BLaER1 treated with 17β-estradiol and CSF1 and Interleukin-3, amounts not matched to agents 10 nM and 100 nM (cell line): ENCODE measurements at regions not wholly inside any gene's neighbourhood (a gene's known extent, or its start where the extent isn't known, plus 50 kb on each side); places are given as distances from the start of the nearest gene placed in this dataset.

Experiments
- H3K27ac ChIP-seq, 11 experiments: shearing (Covaris generic); formaldehyde crosslinking; 2 replicates each; pipeline ENCODE4 v1.8.1; 2022
- H3K27me3 ChIP-seq, 11 experiments: shearing (Covaris generic); formaldehyde crosslinking; 2 replicates each; pipeline ENCODE4 v1.8.1; 2022
- H3K36me3 ChIP-seq, 11 experiments: shearing (Covaris generic); formaldehyde crosslinking; 2 replicates each; pipeline ENCODE4 v1.8.1; 2022
- H3K4me1 ChIP-seq, 10 experiments: shearing (Covaris generic); formaldehyde crosslinking; 2 replicates each; pipeline ENCODE4 v1.8.1; 2022
- H3K4me2 ChIP-seq, 11 experiments: shearing (Covaris generic); formaldehyde crosslinking; 2 replicates each; pipeline ENCODE4 v1.8.1; 2022
- H3K4me3 ChIP-seq, 10 experiments: shearing (Covaris generic); formaldehyde crosslinking; 2 replicates each; pipeline ENCODE4 v1.8.1; 2022
- H3K9ac ChIP-seq, 11 experiments: shearing (Covaris generic); formaldehyde crosslinking; 2 replicates each; pipeline ENCODE4 v1.8.1; 2022
- H3K9me3 ChIP-seq, 11 experiments: shearing (Covaris generic); formaldehyde crosslinking; replicated peaks in 1 of 11; 2 replicates each; pipeline ENCODE4 v1.8.1; 2022
- H4K20me1 ChIP-seq, 11 experiments: shearing (Covaris generic); formaldehyde crosslinking; 2 replicates each; pipeline ENCODE4 v1.8.1; 2022
- Cebpa-rat ChIP-seq, 11 experiments: shearing (Covaris generic); IDR thresholded peaks; 2 replicates each; pipeline ENCODE4 v1.8.1; 2022

DNA sequence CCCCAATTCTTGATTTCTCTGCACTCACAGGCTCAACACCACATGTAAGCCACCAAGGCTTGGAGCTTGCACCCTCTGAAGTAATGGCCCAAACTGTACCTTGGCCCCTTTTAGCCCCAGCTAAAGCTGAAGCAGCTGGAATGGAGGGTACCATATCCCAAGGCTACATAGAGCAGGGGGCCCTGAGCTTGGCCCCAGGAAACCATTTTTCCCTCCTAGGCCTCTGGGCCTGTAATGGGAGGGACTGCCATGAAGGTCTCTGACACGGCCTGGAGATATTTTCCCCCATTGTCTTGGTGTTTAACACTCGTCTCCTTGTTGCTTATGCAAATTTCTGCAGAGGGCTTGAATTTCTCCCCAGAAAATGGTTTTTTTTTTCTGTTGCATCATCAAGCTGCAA lies 69.7 kb downstream of the SKA1 start:
- no peak for TF ChIP-seq Cebpa-rat (IDR thresholded peaks at IDR 0.05)
- Histone ChIP-seq H4K20me1 (no peaks in the 10 kb centered on the region), H3K9me3 (peaks cover 30 to 38% (median 34%) of the 10 kb centered on the region in 11 experiments), H3K4me3 (no peak overlapping the region), H3K4me2 (no peak overlapping the region), H3K9ac (no peak overlapping the region), H3K36me3 (peaks cover 0 to 7% (median 0%) of the 10 kb centered on the region in 11 experiments; a peak in 3 of 22 replicates), H3K27ac (no peak overlapping the region), H3K27me3 (no peaks in the 10 kb centered on the region), H3K4me1 (no peaks in the 10 kb centered on the region)

DNA sequence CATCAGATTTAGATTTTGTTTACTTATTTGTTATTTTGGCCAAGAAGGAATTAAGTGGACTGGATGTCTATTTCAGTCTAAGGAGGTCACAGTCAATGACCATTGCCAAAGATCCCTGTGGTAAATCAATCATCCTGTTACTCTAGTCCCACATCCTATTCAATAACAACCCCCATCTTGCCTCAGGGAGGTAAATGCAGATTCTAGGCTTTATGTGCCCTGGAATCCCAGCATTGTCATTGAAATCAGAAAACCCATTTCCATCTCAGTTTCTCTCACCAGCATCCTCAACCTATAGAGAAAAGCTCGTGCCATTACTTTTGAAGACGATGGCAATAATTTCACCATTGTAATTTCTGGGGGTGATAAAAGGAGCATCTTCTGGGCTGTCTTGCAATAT lies 71.8 kb downstream of the SKA1 start:
- no peak overlapping the region for H3K9ac ChIP-seq
- peaks cover 30 to 38% (median 34%) of the 10 kb centered on the region in 11 experiments for H3K9me3 ChIP-seq
- peaks cover 0 to 7% (median 0%) of the 10 kb centered on the region in 11 experiments; a peak in 3 of 22 replicates for H3K36me3 ChIP-seq
- TF ChIP-seq Cebpa-rat (IDR thresholded peaks at IDR 0.05): no peak
- no peaks in the 10 kb centered on the region for H3K4me1 ChIP-seq
- H4K20me1 ChIP-seq: no peaks in the 10 kb centered on the region
- H3K27me3 ChIP-seq: no peaks in the 10 kb centered on the region
- H3K4me2 ChIP-seq: no peak overlapping the region
- no peak overlapping the region for H3K4me3 ChIP-seq
- no peak overlapping the region for H3K27ac ChIP-seq

- Histone ChIP-seq H3K9ac (no peak overlapping the region), H3K36me3 (peaks cover 0 to 7% (median 0%) of the 10 kb centered on the region in 11 experiments; a peak in 3 of 22 replicates), H3K27ac (no peak overlapping the region), H4K20me1 (no peaks in the 10 kb centered on the region), H3K4me2 (no peak overlapping the region), H3K4me1 (no peaks in the 10 kb centered on the region), H3K4me3 (no peak overlapping the region), H3K27me3 (no peaks in the 10 kb centered on the region), H3K9me3 (peaks cover 30 to 38% (median 34%) of the 10 kb centered on the region in 11 experiments)
- no peak for TF ChIP-seq Cebpa-rat (IDR thresholded peaks at IDR 0.05)
Measured at GRCh38 chr18:50447102-50447741, 72.4 kb downstream of the SKA1 start.

DNA sequence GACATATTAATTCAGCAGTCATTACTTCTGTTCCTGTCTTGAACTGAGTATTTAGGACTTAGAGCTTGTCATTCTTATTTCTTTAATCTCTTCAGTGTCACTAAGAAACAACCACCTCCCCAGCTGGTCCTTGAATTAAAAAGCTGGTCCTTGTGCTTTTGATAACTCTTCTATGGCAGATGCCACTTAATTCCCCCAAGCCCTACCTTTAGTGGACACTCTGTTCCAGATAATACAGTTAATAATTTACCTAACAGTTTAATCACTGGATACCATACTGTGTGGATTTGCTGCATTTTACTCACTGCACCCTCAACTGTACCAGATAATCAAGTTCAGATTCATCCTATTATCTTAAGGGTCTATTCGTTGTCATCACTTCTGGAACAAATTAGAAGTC lies 73.1 kb downstream of the SKA1 start:
- no peaks in the 10 kb centered on the region for H3K4me1 ChIP-seq
- H3K27me3 ChIP-seq: no peaks in the 10 kb centered on the region
- H3K36me3 ChIP-seq: peaks cover 0 to 7% (median 0%) of the 10 kb centered on the region in 11 experiments; a peak in 3 of 22 replicates
- no peak for TF ChIP-seq Cebpa-rat (IDR thresholded peaks at IDR 0.05)
- no peak overlapping the region for H3K4me3 ChIP-seq
- peaks cover 28 to 35% (median 33%) of the 10 kb centered on the region in 11 experiments for H3K9me3 ChIP-seq
- H4K20me1 ChIP-seq: no peaks in the 10 kb centered on the region
- H3K4me2 ChIP-seq: no peak overlapping the region
- no peak overlapping the region for H3K9ac ChIP-seq
- no peak overlapping the region for H3K27ac ChIP-seq

DNA sequence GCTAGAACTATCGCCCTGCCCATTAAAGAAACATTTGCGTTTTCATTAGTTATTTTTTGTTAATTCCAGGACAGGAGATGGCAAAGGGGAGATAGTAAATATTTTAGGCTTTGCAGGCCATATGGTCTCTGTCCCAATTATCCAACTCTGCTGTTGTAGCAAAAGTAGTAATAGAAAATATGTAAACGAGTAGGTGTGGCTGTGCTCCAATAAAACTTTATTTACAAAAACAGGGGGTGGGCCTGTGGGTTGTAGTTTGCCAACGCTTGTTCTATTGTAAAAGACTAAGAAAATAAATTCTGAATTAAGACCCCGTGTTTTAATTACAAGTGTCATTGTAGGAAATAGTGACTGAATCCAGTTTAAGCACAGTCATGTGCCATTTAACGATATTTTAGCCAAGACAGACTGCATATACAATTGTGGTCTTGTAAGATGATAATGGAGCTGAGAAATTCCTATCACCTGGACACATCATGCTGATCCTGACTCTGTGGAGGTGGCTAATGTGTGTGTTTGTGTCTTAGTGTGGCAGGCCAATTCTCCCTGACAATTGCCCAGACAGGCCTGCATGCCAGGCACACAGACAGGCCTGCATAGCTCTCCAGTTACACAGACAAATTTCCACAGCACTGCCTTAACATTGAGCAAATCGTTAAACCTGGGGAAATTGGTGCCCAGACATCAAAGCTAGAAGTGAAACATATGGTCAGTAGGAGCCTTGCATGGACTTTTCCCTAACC lies 76.4 kb downstream of the SKA1 start:
- H3K4me1 ChIP-seq: peaks cover 0 to 8% (median 0%) of the 10 kb centered on the region in 10 experiments; a peak in 1 of 20 replicates
- peaks cover 0 to 4% (median under 1%) of the 10 kb centered on the region in 11 experiments; a peak in 5 of 22 replicates for H3K9me3 ChIP-seq
- H3K4me3 ChIP-seq: no peak overlapping the region
- no peaks in the 10 kb centered on the region for H4K20me1 ChIP-seq
- H3K27me3 ChIP-seq: no peaks in the 10 kb centered on the region
- no peak overlapping the region for H3K27ac ChIP-seq
- H3K9ac ChIP-seq: no peak overlapping the region
- TF ChIP-seq Cebpa-rat (IDR thresholded peaks at IDR 0.05): no peak
- no peak overlapping the region for H3K4me2 ChIP-seq
- H3K36me3 ChIP-seq: no peaks in the 10 kb centered on the region

GRCh38 chr18:50453014-50453680 lies 78.3 kb downstream of the SKA1 start:
- H3K36me3 ChIP-seq: no peaks in the 10 kb centered on the region
- H3K4me1 ChIP-seq: peaks cover 0 to 8% (median 0%) of the 10 kb centered on the region in 10 experiments; a peak in 1 of 20 replicates
- H3K4me2 ChIP-seq: no peak overlapping the region
- H3K9ac ChIP-seq: no peak overlapping the region
- H4K20me1 ChIP-seq: no peaks in the 10 kb centered on the region
- H3K27me3 ChIP-seq: no peaks in the 10 kb centered on the region
- H3K27ac ChIP-seq: no peak overlapping the region
- H3K9me3 ChIP-seq: no peaks in the 10 kb centered on the region
- no peak for TF ChIP-seq Cebpa-rat (IDR thresholded peaks at IDR 0.05)
- H3K4me3 ChIP-seq: no peak overlapping the region

DNA sequence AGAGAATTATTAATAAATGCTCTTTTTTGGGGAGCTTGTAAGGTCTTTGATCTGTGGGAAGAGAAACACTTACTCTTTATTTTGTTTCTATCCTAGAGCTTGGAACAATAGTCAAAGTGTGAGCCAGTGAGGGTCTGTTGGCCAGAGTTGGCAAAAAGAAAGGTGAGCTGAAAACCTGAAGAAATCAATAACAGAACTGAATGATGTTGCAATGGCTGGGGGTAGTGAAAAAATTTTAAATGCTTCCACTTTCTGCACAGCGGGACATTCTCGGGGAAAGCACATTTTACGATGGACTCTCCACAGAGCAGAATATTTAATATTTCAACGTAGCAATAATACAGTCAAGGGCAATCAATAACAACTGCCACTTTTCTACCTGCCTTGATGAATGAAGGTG lies 78.9 kb downstream of the SKA1 start:
- no peak for TF ChIP-seq Cebpa-rat (IDR thresholded peaks at IDR 0.05)
- Histone ChIP-seq H3K36me3 (no peaks in the 10 kb centered on the region), H3K4me2 (no peak overlapping the region), H3K27ac (no peak overlapping the region), H3K4me3 (no peak overlapping the region), H3K4me1 (peaks cover 0 to 8% (median 0%) of the 10 kb centered on the region in 10 experiments; a peak in 1 of 20 replicates), H3K27me3 (no peaks in the 10 kb centered on the region), H4K20me1 (no peaks in the 10 kb centered on the region), H3K9ac (no peak overlapping the region), H3K9me3 (no peaks in the 10 kb centered on the region)

- no peak overlapping the region for H3K4me3 ChIP-seq
- H3K4me2 ChIP-seq: no peak overlapping the region
- H3K27ac ChIP-seq: no peak overlapping the region
- TF ChIP-seq Cebpa-rat (IDR thresholded peaks at IDR 0.05): no peak; a peak in 2 of 22 replicates
- no peaks in the 10 kb centered on the region for H3K9me3 ChIP-seq
- no peaks in the 10 kb centered on the region for H3K36me3 ChIP-seq
- H3K4me1 ChIP-seq: peaks cover 0 to 8% (median 0%) of the 10 kb centered on the region in 10 experiments; a peak in 1 of 20 replicates
- no peak overlapping the region for H3K9ac ChIP-seq
- H3K27me3 ChIP-seq: no peaks in the 10 kb centered on the region
- no peaks in the 10 kb centered on the region for H4K20me1 ChIP-seq
Measured at GRCh38 chr18:50454387-50454988, 79.6 kb downstream of the SKA1 start.

DNA sequence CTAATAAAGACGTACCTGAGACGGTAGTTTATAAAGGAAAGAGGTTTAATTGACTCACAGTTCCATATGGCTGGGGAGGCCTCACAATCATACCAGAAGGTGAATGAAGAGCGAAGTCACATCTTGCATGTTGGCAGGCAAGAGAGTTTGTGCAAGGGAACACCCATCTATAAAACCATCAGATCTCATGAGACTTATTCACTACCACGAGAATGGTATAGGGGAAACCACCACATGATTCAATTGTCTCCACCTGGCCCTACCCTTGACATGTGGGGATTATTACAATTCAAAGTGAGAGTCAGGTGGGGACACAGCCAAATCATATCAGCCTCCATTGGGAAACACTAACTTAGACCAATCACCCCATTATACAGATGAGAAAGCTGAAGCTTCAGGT lies 81.4 kb downstream of the SKA1 start:
- Histone ChIP-seq H3K4me2 (no peak overlapping the region), H3K9me3 (no peaks in the 10 kb centered on the region), H3K27me3 (no peaks in the 10 kb centered on the region), H3K4me1 (peaks cover 0 to 10% (median 2%) of the 10 kb centered on the region in 10 experiments; a peak in 11 of 20 replicates), H3K4me3 (no peak overlapping the region), H3K36me3 (no peaks in the 10 kb centered on the region), H3K27ac (no peak overlapping the region), H4K20me1 (no peaks in the 10 kb centered on the region), H3K9ac (no peak overlapping the region)
- TF ChIP-seq Cebpa-rat (IDR thresholded peaks at IDR 0.05): no peak
